GM19468 (cell line): ENCODE measurements at regions not wholly inside any gene's neighbourhood (a gene's known extent, or its start where the extent isn't known, plus 50 kb on each side); places are given as distances from the start of the nearest gene placed in this dataset.
"Not testable (repeated sequence)": the region's sequence is repeated elsewhere in the genome, so short reads cannot be mapped to it uniquely, and the experiment has no call there.

Experiments
- ATAC-seq: cut with Tn5 transposase; IDR thresholded peaks from one replicate; pipeline ENCODE4 v1.9.1; 2021; ENCODE audit warnings: mild to moderate bottlenecking, moderate library complexity, moderate number of reproducible peaks; ENCODE audit not compliant: unreplicated experiment; ENCODE audit errors: extremely low read depth

DNA sequence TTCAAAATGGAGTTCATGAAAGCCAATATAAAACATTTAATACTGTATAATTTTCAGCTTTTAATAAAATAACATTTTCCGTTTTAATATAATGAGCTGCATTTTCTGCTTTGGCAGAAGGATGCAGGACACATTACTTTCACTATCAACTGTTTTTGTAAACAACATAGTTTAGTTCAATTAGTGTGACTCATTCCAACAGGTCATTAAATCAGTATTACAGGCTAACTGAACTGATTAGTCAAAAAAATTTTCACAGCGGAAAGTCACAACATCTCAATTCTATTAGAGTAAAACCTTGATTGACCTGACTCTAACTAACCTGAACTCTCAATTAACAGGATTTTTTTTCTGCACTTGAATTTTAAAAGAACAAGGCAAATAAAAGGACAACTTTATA, 151.2 kb upstream of the AMOT start:
- no peak for ATAC-seq

GRCh38 chrX:112979879-112980278, 139.2 kb upstream of the AMOT start:
- ATAC-seq, result no peak

- ATAC-seq, result no peak
Observed at GRCh38 chrX:112968351-112969133, 127.9 kb upstream of the AMOT start.

DNA sequence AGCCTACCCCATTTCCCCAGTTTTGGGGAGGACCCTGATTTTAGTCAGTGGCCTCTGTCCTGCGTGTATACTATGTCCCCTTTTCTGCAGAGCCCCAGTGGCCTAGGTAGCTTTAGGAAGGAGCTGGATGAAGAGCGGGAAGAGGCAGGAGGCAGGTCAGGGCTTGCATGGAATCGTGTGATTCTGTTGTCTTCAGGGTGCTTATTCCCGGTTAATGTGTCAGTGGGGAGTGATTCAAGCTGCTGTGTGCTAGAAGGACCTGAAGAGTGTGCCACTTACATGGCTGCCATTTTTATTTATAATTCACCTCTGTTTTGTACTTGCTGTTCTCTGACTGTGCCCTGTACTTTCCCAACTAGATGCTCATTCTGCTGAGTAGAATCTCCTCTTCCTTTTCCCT, 127.3 kb upstream of the AMOT start:
- ATAC-seq, result no peak

DNA sequence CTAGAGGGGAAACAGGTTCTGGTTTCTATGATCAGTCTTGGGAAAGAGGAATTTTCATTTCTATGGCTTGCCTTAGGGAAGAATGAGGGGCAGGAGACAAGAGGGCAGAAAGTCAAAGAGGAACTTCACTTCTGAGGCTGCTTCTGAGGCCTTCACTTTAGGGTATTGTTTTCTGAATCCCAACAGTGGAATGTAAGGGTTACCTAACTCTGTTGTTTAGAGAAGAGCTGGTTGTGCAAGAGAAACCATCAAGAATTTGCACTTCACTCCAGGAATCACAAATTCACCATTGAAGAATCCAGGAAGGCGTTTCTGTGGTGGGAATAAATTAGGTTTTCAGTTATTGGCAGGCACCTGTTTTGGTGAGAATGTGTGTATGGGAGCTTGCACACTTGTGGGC, 126.7 kb upstream of the AMOT start:
- no peak for ATAC-seq

- ATAC-seq, result no peak
Observed at GRCh38 chrX:112961981-112962380, 121.3 kb upstream of the AMOT start.

DNA sequence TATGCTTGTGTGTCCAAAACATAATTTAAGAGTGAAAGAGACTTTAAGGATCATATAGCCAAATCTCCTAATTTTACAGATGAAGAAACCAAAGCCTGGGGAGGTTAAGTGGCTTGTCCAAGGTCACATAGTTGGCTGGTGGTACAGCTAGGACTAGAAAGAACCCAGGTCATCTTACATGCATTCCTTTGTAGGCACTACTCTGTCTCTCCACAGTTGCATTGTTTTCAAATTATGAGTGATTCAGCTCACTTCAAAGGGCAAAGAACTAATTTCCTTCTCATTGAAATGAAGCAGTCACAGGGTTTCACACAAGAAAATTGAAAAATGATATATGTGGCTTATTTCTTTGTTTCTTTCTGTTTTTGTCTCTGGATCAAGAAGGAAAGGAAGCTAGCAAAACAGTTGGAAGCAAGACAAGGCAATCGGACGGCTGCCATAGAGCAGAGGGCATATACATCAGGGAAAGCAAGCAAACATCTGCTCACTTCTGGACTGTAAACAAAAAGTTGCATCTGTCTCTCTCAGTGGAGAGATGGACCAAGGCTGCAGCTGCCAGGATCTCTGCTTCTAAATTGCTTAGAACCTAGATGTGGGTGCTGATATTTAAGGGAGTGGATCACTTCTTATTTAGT, 107.5 kb upstream of the AMOT start:
- no peak for ATAC-seq

- ATAC-seq, result no peak
Observed at GRCh38 chrX:112946227-112946626, 105.6 kb upstream of the AMOT start.

GRCh38 chrX:112945826-112946225, 105.2 kb upstream of the AMOT start:
- ATAC-seq, result no peak

- ATAC-seq, result no peak
Observed at GRCh38 chrX:112941209-112941837, 100.7 kb upstream of the AMOT start.

DNA sequence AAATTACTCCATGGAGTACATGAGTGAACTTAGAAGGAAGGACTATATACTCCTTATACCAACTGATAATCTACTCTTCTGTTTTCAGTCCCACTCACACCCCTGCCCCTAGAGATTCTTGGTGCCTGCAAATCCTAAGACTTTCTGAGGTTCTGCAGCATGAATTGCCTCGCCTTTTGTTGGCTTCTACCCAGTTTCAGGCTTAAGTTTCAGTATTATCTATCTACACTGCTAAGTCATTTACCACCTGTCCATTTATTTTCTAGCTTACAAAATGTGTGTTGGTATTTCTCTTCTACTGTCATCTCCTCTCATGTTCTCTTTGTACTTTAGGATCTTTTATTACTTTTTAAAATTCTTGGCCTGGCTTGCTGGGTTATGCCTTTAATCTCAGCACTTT, 94.4 kb upstream of the AMOT start:
- ATAC-seq, result no peak

GRCh38 chrX:112931900-112932299, 91.3 kb upstream of the AMOT start:
- ATAC-seq, result no peak

- no peak for ATAC-seq
Observed at GRCh38 chrX:112931478-112931877, 90.8 kb upstream of the AMOT start.

DNA sequence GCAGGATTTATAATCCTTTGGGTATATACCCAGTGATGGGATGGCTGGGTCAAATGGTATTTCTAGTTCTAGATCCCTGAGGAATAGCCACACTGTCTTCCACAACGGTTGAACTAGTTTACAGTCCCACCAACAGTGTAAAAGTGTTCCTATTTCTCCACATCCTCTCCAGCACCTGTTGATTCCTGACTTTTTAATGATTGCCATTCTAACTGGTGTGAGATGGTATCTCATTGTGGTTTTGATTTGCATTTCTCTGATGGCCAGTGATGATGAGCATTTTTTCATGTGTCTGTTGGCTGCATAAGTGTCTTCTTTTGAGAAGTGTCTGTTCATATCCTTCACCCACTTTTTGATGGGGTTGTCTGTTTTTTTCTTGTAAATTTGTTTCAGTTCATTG, 82.8 kb upstream of the AMOT start:
- not testable (repeated sequence) for ATAC-seq

GRCh38 chrX:112913807-112914206, 73.2 kb upstream of the AMOT start:
- no peak for ATAC-seq

DNA sequence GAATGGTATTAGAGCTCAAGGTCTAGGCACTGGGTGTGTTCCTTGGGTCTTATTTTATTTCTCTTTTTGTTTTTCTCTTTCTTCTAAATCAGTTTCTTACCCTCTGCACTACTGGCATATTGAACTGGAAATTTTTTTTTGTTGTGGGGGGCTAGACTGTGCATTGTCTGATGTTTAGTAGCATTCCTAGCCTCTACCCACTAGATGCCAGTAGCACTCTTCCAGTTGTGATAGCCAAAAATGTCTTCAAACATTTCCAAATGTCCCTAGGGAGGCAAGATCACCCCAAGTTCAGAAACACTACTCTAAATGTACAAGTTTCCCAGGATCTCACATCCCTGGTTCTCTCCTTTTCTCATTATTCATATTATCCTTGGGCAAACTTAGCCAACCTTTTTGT, 69.8 kb upstream of the AMOT start:
- ATAC-seq, result no peak

DNA sequence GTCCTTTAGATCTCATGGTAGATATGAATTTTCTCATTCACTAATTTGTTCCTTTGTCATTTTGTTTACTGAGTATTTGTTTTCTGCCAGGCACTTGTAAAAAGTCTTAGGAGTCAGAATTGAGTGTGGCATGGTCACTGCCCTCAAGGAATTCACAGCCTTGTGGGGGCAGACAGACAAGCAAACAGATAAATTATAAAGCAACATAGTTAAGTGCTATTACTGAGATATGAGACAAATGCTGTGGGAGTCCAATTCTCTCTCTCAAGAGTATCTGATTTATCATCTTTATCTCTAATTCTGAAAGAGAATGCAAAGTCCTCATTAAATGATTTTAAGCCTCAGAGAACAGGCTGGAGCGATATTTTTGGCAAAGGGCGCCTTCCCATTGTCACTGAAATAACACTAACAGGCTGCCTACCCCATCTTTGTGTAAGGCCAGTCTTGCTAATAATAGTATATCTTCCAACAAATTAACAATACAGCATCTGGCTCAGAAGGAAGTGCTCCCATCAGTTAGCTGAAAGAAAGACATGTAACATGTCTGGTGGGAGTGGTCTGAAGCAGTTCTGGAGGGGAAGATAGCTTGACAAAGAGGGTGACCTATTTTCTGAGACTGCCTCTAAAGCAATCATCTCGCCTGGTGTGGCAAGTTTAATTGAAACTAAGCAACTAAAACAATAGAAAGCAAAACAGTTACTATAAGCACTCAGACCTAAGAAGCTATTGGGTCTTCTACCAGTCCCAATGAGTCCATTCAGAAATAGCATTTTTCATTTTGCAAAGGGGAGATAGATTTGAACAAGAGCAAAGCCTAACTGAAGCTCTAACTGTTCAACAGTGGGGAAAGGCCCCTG, 61.5 kb upstream of the AMOT start:
- no peak for ATAC-seq

DNA sequence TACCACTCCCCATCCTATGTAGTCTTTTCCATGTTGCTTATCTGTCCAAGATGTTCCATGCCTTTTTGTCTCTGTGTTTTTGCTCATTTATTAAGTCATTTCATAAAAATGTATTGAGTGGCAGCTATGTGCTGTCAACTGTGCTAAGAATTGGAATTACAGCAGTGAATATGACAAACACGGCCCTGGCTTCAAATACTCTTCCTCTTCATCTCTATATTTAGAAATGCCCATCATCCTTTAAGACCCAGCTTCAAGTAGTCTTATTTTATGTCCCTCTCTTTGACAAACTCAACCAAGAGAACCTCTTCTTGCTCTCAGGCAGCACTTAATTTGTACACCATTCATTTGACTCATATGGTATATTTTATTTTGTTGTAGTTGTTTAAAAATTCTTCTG, 55.4 kb upstream of the AMOT start:
- ATAC-seq, result no peak
